HepG2 (cell line): ENCODE measurements at regions not wholly inside any gene's neighbourhood (a gene's known extent, or its start where the extent isn't known, plus 50 kb on each side); places are given as distances from the start of the nearest gene placed in this dataset.

ENCODE experiments used
- CHCHD3 ChIP-seq: sonication (generic); formaldehyde crosslinking; IDR thresholded peaks from 2 replicates; pipeline ENCODE4 v1.8.0; 2022; ENCODE audit warnings: mild to moderate bottlenecking, missing genetic modification reagents, moderate library complexity
- E2F5 ChIP-seq: sonication (generic); formaldehyde crosslinking; conservative IDR thresholded peaks from 2 replicates; pipeline ENCODE4 v1.4.0; 2020; ENCODE audit warnings: missing genetic modification reagents
- GRHL1 ChIP-seq: sonication (generic); formaldehyde crosslinking; conservative IDR thresholded peaks from 2 replicates; pipeline ENCODE4 v1.8.0; 2022; ENCODE audit warnings: missing genetic modification reagents
- JDP2 ChIP-seq: sonication (generic); formaldehyde crosslinking; IDR thresholded peaks from 2 replicates; pipeline ENCODE4 v1.8.1; 2022; ENCODE audit warnings: missing genetic modification reagents, borderline replicate concordance
- KLF9 ChIP-seq: IDR thresholded peaks from 2 replicates; pipeline ENCODE4 v1.6.1; 2016; ENCODE audit warnings: low read depth
- NFIB ChIP-seq: sonication (generic); formaldehyde crosslinking; IDR thresholded peaks from 2 replicates; pipeline ENCODE4 v1.9.0; 2021; ENCODE audit warnings: missing genetic modification reagents, mild to moderate bottlenecking, borderline replicate concordance
- SNAPC4 ChIP-seq: sonication (generic); formaldehyde crosslinking; IDR thresholded peaks from 2 replicates; pipeline ENCODE4 v1.4.0; 2020; ENCODE audit warnings: mild to moderate bottlenecking, missing genetic modification reagents
- TARDBP ChIP-seq: sonication (generic); formaldehyde crosslinking; IDR thresholded peaks from 2 replicates; pipeline ENCODE4 v1.8.0; 2022; ENCODE audit warnings: mild to moderate bottlenecking, missing genetic modification reagents
- YY1 ChIP-seq: IDR thresholded peaks from 2 replicates; pipeline ENCODE4 v1.6.1; 2011; ENCODE audit warnings: low read length, low read depth, moderate library complexity, mild to moderate bottlenecking; ENCODE audit not compliant: insufficient read depth, insufficient replicate concordance
- ZNF572 ChIP-seq: sonication (generic); formaldehyde crosslinking; IDR thresholded peaks from 2 replicates; pipeline ENCODE4 v1.5.1; 2020; ENCODE audit warnings: mild to moderate bottlenecking, missing genetic modification reagents
- ZSCAN30 ChIP-seq: sonication (generic); formaldehyde crosslinking; IDR thresholded peaks from 2 replicates; pipeline ENCODE4 v1.5.0; 2020; ENCODE audit warnings: mild to moderate bottlenecking, missing genetic modification reagents
- TF ChIP-seq, protein P1 (sequence below): sonication (generic); formaldehyde crosslinking; IDR thresholded peaks from 2 replicates; pipeline ENCODE4 v1.4.0; 2020; ENCODE audit warnings: missing genetic modification reagents
- TF ChIP-seq, protein P2 (sequence below): fragments of 450-650 bp; IDR thresholded peaks from 2 replicates; pipeline ENCODE4 v1.6.1; 2017
- TF ChIP-seq, protein P3 (sequence below): sonication (generic); formaldehyde crosslinking; IDR thresholded peaks from 2 replicates; pipeline ENCODE4 v1.4.0; 2020; ENCODE audit warnings: mild to moderate bottlenecking, missing genetic modification reagents, borderline replicate concordance

DNA sequence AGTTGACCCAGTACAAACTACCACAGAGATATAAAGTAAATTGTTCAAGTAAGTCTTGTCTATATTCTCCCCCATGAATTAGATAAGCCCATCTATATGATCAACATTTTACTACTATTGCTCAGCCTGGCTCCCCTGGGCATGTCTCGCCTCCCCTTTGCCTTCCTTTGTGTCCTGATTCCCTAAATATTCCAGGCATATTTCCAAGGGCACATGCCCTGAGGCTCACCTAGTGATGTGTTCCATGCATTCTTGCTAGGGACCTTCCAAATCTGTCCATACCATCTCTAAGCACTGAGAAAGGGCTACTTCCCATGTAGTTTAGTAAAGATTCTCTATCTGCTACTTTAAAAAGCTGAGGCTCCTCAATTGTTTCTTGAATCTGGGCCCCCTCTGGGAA, 163.1 kb upstream of the ADRA1D start (continued):
- no peak for TF ChIP-seq SNAPC4 (CRISPR knock-in tag)
- TF ChIP-seq NFIB: no peak
- TF ChIP-seq, protein P1, sequence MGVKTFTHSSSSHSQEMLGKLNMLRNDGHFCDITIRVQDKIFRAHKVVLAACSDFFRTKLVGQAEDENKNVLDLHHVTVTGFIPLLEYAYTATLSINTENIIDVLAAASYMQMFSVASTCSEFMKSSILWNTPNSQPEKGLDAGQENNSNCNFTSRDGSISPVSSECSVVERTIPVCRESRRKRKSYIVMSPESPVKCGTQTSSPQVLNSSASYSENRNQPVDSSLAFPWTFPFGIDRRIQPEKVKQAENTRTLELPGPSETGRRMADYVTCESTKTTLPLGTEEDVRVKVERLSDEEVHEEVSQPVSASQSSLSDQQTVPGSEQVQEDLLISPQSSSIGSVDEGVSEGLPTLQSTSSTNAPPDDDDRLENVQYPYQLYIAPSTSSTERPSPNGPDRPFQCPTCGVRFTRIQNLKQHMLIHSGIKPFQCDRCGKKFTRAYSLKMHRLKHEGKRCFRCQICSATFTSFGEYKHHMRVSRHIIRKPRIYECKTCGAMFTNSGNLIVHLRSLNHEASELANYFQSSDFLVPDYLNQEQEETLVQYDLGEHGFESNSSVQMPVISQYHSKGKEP: no peak
- no peak for TF ChIP-seq E2F5 (CRISPR knock-in tag)
- TF ChIP-seq ZNF572: no peak
- no peak for TF ChIP-seq KLF9 (CRISPR knock-in tag)
- TF ChIP-seq, protein P2, sequence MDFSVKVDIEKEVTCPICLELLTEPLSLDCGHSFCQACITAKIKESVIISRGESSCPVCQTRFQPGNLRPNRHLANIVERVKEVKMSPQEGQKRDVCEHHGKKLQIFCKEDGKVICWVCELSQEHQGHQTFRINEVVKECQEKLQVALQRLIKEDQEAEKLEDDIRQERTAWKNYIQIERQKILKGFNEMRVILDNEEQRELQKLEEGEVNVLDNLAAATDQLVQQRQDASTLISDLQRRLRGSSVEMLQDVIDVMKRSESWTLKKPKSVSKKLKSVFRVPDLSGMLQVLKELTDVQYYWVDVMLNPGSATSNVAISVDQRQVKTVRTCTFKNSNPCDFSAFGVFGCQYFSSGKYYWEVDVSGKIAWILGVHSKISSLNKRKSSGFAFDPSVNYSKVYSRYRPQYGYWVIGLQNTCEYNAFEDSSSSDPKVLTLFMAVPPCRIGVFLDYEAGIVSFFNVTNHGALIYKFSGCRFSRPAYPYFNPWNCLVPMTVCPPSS: no peak
- no peak for TF ChIP-seq GRHL1
- TF ChIP-seq YY1: no peak
- TF ChIP-seq, protein P3, sequence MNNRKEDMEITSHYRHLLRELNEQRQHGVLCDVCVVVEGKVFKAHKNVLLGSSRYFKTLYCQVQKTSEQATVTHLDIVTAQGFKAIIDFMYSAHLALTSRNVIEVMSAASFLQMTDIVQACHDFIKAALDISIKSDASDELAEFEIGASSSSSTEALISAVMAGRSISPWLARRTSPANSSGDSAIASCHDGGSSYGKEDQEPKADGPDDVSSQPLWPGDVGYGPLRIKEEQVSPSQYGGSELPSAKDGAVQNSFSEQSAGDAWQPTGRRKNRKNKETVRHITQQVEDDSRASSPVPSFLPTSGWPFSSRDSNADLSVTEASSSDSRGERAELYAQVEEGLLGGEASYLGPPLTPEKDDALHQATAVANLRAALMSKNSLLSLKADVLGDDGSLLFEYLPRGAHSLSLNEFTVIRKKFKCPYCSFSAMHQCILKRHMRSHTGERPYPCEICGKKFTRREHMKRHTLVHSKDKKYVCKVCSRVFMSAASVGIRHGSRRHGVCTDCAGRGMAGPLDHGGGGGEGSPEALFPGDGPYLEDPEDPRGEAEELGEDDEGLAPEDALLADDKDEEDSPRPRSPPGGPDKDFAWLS (CRISPR knock-in tag): no peak
- TF ChIP-seq CHCHD3 (CRISPR knock-in tag): no peak
- no peak for TF ChIP-seq ZSCAN30 (CRISPR knock-in tag)
- no peak for TF ChIP-seq JDP2
- no peak for TF ChIP-seq TARDBP (CRISPR knock-in tag)
